HepG2 (cell line): ENCODE measurements at regions not wholly inside any gene's neighbourhood (a gene's known extent, or its start where the extent isn't known, plus 50 kb on each side); places are given as distances from the start of the nearest gene placed in this dataset.

Source experiments
- ISX ChIP-seq: sonication (generic); formaldehyde crosslinking; conservative IDR thresholded peaks from 2 replicates; pipeline ENCODE4 v1.5.0; 2020; ENCODE audit warnings: missing genetic modification reagents
- POGK ChIP-seq: sonication (generic); formaldehyde crosslinking; conservative IDR thresholded peaks from 2 replicates; pipeline ENCODE4 v1.8.0; 2022; ENCODE audit warnings: mild to moderate bottlenecking, moderate library complexity, missing genetic modification reagents
- SMAD3 ChIP-seq: sonication (generic); formaldehyde crosslinking; IDR thresholded peaks from 2 replicates; pipeline ENCODE4 v1.4.0; 2020; ENCODE audit warnings: missing genetic modification reagents
- ZSCAN5A ChIP-seq: sonication (generic); formaldehyde crosslinking; IDR thresholded peaks from 2 replicates; pipeline ENCODE4 v1.8.0; 2022; ENCODE audit warnings: mild to moderate bottlenecking, missing genetic modification reagents, borderline replicate concordance

- TF ChIP-seq ZSCAN5A (CRISPR knock-in tag) (no peak), ISX (no peak), SMAD3 (no peak), POGK (no peak)
Measured at GRCh38 chr2:74053959-74054715, 69.4 kb downstream of the TET3 start.
